ENCODE measurements at regions not wholly inside any gene's neighbourhood (a gene's known extent, or its start where the extent isn't known, plus 50 kb on each side); places are given as distances from the start of the nearest gene placed in this dataset.

GRCh38 chr7:140229101-140229525, 52.3 kb upstream of the KDM7A start:
- TF ChIP-seq POLR2AphosphoS5 (IDR thresholded peaks at IDR 0.05) (no peak), CTCF (IDR thresholded peaks at IDR 0.05) (no peak), POLR2A (IDR thresholded peaks at IDR 0.05; ENCODE audit: low read depth) (no peak), EP300 (IDR thresholded peaks at IDR 0.05) (no peak)
